Erythroblast (primary cell): ENCODE measurements at regions not wholly inside any gene's neighbourhood (a gene's known extent, or its start where the extent isn't known, plus 50 kb on each side); places are given as distances from the start of the nearest gene placed in this dataset.

Experiments used
- GATA1 ChIP-seq: IDR thresholded peaks from 2 replicates; pipeline ENCODE4 v1.6.1; 2011; ENCODE audit warnings: low read depth, mild to moderate bottlenecking, control low read depth, low read length, moderate library complexity
- POLR2A ChIP-seq: IDR thresholded peaks from 2 replicates; pipeline ENCODE4 v1.6.1; 2011; ENCODE audit warnings: mild to moderate bottlenecking, low read length

GRCh38 chr11:95568281-95568680 is 221.3 kb downstream of the FAM76B start:
- no peak for TF ChIP-seq GATA1
- no peak for TF ChIP-seq POLR2A
